NCI-H146 treated with DMSO at 0.1 percent for 48 hours (cell line): ENCODE measurements at regions not wholly inside any gene's neighbourhood (a gene's known extent, or its start where the extent isn't known, plus 50 kb on each side); places are given as distances from the start of the nearest gene placed in this dataset.

Experiments
- DNase-seq: peaks from one replicate; lab custom pipeline; 2025; ENCODE audit not compliant: unreplicated experiment; lab: John Stamatoyannopoulos, UW

- DNase-seq, result no peak
These were observed 119.1 kb upstream of the NCK2 start for GRCh38 chr2:105625632-105626031.

GRCh38 chr2:105621038-105621437 lies 123.7 kb upstream of the NCK2 start:
- no peak for DNase-seq

- DNase-seq, result no peak
These were observed 126.4 kb upstream of the NCK2 start for GRCh38 chr2:105618351-105618659.

GRCh38 chr2:105617631-105618350 lies 126.9 kb upstream of the NCK2 start:
- peak; percentile 91 for DNase-seq

GRCh38 chr2:105615305-105615704 lies 129.4 kb upstream of the NCK2 start:
- DNase-seq, result no peak

GRCh38 chr2:105611811-105612424 lies 132.8 kb upstream of the NCK2 start:
- no peak for DNase-seq

- DNase-seq, result no peak
These were observed 133.4 kb upstream of the NCK2 start for GRCh38 chr2:105611333-105611637.

GRCh38 chr2:105610576-105611332 lies 134.0 kb upstream of the NCK2 start:
- DNase-seq, result peak; percentile 93

- no peak for DNase-seq
These were observed 134.8 kb upstream of the NCK2 start for GRCh38 chr2:105609746-105610402.

GRCh38 chr2:105607920-105608504 lies 136.7 kb upstream of the NCK2 start:
- DNase-seq, result no peak

GRCh38 chr2:105606081-105606480 lies 138.6 kb upstream of the NCK2 start:
- no peak for DNase-seq

- DNase-seq, result no peak
These were observed 139.8 kb upstream of the NCK2 start for GRCh38 chr2:105604938-105605337.

- DNase-seq, result no peak
These were observed 143.5 kb upstream of the NCK2 start for GRCh38 chr2:105600949-105601794.

GRCh38 chr2:105600602-105600948 lies 144.1 kb upstream of the NCK2 start:
- no peak for DNase-seq

- DNase-seq, result no peak
These were observed 144.7 kb upstream of the NCK2 start for GRCh38 chr2:105600037-105600442.

- DNase-seq, result no peak
These were observed 145.6 kb upstream of the NCK2 start for GRCh38 chr2:105598829-105599698.

GRCh38 chr2:105597806-105598803 lies 146.6 kb upstream of the NCK2 start:
- DNase-seq, result no peak

GRCh38 chr2:105597011-105597805 lies 147.5 kb upstream of the NCK2 start:
- DNase-seq, result no peak
